Vagina (tissue), 2 donors: ENCODE measurements at regions not wholly inside any gene's neighbourhood (a gene's known extent, or its start where the extent isn't known, plus 50 kb on each side); places are given as distances from the start of the nearest gene placed in this dataset.
"Not testable (repeated sequence)": the region's sequence is repeated elsewhere in the genome, so short reads cannot be mapped to it uniquely, and the experiment has no call there.

Experiments
- DNase-seq, 2 donors: peaks; one replicate each; pipeline ENCODE4 v3.0.0-alpha.2; 2017; ENCODE audit errors: extremely low spot score in 2 of 2
- H3K27ac ChIP-seq: fragments of 200-600 bp; sonication (generic); one replicate; pipeline ENCODE4 v1.5.1; 2019
- H3K27me3 ChIP-seq: fragments of 200-600 bp; sonication (generic); one replicate; pipeline ENCODE4 v1.5.1; 2019
- H3K36me3 ChIP-seq, 2 donors: fragments of 200-600 bp; sonication (generic); one replicate each; pipeline ENCODE4 v1.5.1; 2017 to 2019
- H3K4me1 ChIP-seq: fragments of 200-600 bp; sonication (generic); one replicate; pipeline ENCODE4 v1.5.1; 2019
- H3K4me3 ChIP-seq, 2 donors: fragments of 200-600 bp; sonication (generic); 1 replicate in 1 of 2; 2 replicates in 1 of 2; pipeline ENCODE4 v1.5.1; 2016 to 2019
- H3K9me3 ChIP-seq: fragments of 200-600 bp; sonication (generic); one replicate; pipeline ENCODE4 v1.5.1; 2019
- CTCF ChIP-seq, 3 experiments: fragments of 450-650 bp in 2 of 3; fragments of 200-600 bp in 1 of 3; sonication (generic) in 1 of 3; IDR thresholded peaks; one replicate each; pipeline ENCODE4 v1.5.1; 2017 to 2019; ENCODE audit warnings: antibody characterized with exemption in 3 of 3, mild to moderate bottlenecking in 2 of 3, moderate library complexity in 2 of 3
- POLR2A ChIP-seq, 2 donors: fragments of 450-650 bp; IDR thresholded peaks; one replicate each; pipeline ENCODE4 v1.6.1; 2017; ENCODE audit warnings: antibody characterized with exemption in 2 of 2, mild to moderate bottlenecking in 2 of 2, moderate library complexity in 2 of 2
- POLR2AphosphoS5 ChIP-seq, 2 donors: sonication (generic); formaldehyde crosslinking; IDR thresholded peaks; one replicate each; pipeline ENCODE4 v1.9.0; 2017; ENCODE audit warnings: antibody characterized with exemption in 2 of 2, mild to moderate bottlenecking in 2 of 2, low read depth in 1 of 2; ENCODE audit not compliant: insufficient read depth in 1 of 2
- intact Hi-C: fragments of 100-400 bp; cut with DNase I; formaldehyde crosslinking; loops from one replicate; pipeline ENCODE4 v1.15.1; 2023

GRCh38 chr9:129539446-129539845 lies 81.5 kb downstream of the C9orf50 start:
- H3K36me3 ChIP-seq: no peaks in the 10 kb centered on the region
- H3K4me3 ChIP-seq: no peak overlapping the region
- no peaks in the 10 kb centered on the region for H3K9me3 ChIP-seq
- TF ChIP-seq POLR2A (IDR thresholded peaks at IDR 0.05) (no peak), CTCF (IDR thresholded peaks at IDR 0.05) (no peak), POLR2AphosphoS5 (IDR thresholded peaks at IDR 0.05; ENCODE audit: insufficient read depth in 1 of 2, low read depth in 1 of 2) (no peak)
- H3K27me3 ChIP-seq: no peaks in the 10 kb centered on the region
- intact Hi-C loops: no loop called here
- DNase-seq: no peak
- H3K4me1 ChIP-seq: no peaks in the 10 kb centered on the region
- H3K27ac ChIP-seq: no peak overlapping the region

GRCh38 chr9:129531860-129532402 lies 89.0 kb downstream of the C9orf50 start:
- DNase-seq, H3K9me3 ChIP-seq, H3K36me3 ChIP-seq, H3K4me3 ChIP-seq, H3K27ac ChIP-seq, H3K27me3 ChIP-seq, H3K4me1 ChIP-seq, intact Hi-C loops: not testable (repeated sequence)

- intact Hi-C loops, H3K27me3 ChIP-seq, H3K36me3 ChIP-seq, H3K4me3 ChIP-seq, H3K4me1 ChIP-seq, H3K27ac ChIP-seq, H3K9me3 ChIP-seq, DNase-seq: not testable (repeated sequence)
Measured at GRCh38 chr9:129527955-129528354, 92.9 kb downstream of the C9orf50 start.

- Histone ChIP-seq H3K36me3 (no peaks in the 10 kb centered on the region), H3K9me3 (no peaks in the 10 kb centered on the region), H3K27ac (no peak overlapping the region), H3K27me3 (no peaks in the 10 kb centered on the region), H3K4me3 (no peak overlapping the region), H3K4me1 (no peaks in the 10 kb centered on the region)
- TF ChIP-seq POLR2AphosphoS5 (IDR thresholded peaks at IDR 0.05; ENCODE audit: insufficient read depth in 1 of 2, low read depth in 1 of 2) (no peak), POLR2A (IDR thresholded peaks at IDR 0.05) (no peak), CTCF (IDR thresholded peaks at IDR 0.05) (no peak)
- no peak for DNase-seq
- intact Hi-C loops: no loop called here
Measured at GRCh38 chr9:129525656-129526196, 95.2 kb downstream of the C9orf50 start.

GRCh38 chr9:129524582-129525270 lies 96.2 kb downstream of the C9orf50 start:
- Histone ChIP-seq H3K4me3 (no peak overlapping the region), H3K4me1 (no peaks in the 10 kb centered on the region), H3K27ac (no peak overlapping the region), H3K9me3 (no peaks in the 10 kb centered on the region), H3K27me3 (no peaks in the 10 kb centered on the region), H3K36me3 (no peaks in the 10 kb centered on the region)
- no peak for DNase-seq
- TF ChIP-seq POLR2AphosphoS5 (IDR thresholded peaks at IDR 0.05; ENCODE audit: insufficient read depth in 1 of 2, low read depth in 1 of 2): no peak
- TF ChIP-seq CTCF (IDR thresholded peaks at IDR 0.05): no peak
- TF ChIP-seq POLR2A (IDR thresholded peaks at IDR 0.05): no peak
- intact Hi-C loops: no loop called here

GRCh38 chr9:129523943-129524581 lies 96.8 kb downstream of the C9orf50 start:
- TF ChIP-seq CTCF (IDR thresholded peaks at IDR 0.05) (no peak), POLR2AphosphoS5 (IDR thresholded peaks at IDR 0.05; ENCODE audit: insufficient read depth in 1 of 2, low read depth in 1 of 2) (no peak), POLR2A (IDR thresholded peaks at IDR 0.05) (no peak)
- H3K9me3 ChIP-seq: no peaks in the 10 kb centered on the region
- intact Hi-C loops: no loop called here
- no peak overlapping the region for H3K27ac ChIP-seq
- no peak for DNase-seq
- H3K36me3 ChIP-seq: no peaks in the 10 kb centered on the region
- H3K27me3 ChIP-seq: no peaks in the 10 kb centered on the region
- no peaks in the 10 kb centered on the region for H3K4me1 ChIP-seq
- no peak overlapping the region for H3K4me3 ChIP-seq
